HG03439 (cell line): ENCODE measurements at regions not wholly inside any gene's neighbourhood (a gene's known extent, or its start where the extent isn't known, plus 50 kb on each side); places are given as distances from the start of the nearest gene placed in this dataset.

ENCODE experiments used
- ATAC-seq: cut with Tn5 transposase; IDR thresholded peaks from one replicate; pipeline ENCODE4 v1.9.1; 2021; ENCODE audit warnings: mild to moderate bottlenecking, moderate library complexity; ENCODE audit not compliant: unreplicated experiment

DNA sequence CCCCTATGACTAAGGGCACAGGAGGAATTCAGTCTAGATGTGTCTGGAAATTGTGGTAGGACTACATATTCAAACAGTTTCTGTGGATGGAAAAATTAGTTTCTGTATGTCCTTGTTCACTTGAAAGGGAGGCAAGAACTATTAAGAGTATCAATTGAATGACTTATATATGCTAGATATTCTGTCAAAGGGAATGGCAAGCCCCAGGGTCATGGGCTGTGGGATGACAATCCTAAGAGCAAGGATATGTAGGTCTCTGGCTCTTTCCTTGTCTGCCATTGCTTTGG is 383.5 kb upstream of the B3GALT2 start:
- no peak for ATAC-seq

DNA sequence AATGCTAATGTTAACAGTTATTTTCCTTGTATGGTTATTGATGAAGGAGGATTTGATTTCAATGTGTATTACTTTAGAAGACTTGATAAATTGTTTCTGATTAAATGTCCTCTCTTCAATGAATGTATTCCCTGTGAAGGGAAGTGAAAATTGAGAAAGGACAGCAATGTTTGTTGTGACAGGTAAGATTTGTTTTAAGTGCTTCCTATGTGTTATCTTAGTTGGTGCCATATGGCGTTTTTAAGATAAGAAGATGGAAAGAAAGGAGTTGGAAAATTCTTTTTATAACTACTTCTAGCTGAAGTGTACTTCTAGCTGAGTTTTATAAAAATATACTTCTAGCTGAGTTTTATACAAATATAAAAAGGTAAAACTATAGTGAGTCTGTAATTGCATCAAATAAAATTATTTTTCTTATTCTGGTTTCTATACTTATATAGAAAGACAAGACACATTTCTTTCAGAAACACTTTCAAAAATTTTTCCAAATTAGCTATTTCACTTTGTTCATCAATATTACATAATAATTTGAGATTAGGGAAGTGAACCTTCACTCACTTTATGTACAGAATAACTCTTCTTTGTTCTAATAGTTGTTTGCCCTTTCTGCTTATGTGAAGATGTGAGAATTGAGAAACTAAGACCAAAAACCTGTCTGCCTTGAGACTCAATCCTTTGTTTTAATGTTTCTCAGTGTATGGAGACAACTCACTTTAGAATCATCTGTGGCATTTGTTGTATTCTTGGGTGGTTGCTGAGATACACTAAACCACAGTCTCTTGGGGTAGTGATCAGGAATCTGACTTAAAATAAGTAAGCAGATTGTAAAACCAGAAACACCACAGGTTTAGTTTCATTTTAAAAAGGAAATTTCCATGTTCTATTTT is 382.9 kb upstream of the B3GALT2 start:
- ATAC-seq: no peak

GRCh38 chr1:193568512-193568911 is 382.1 kb upstream of the B3GALT2 start:
- no peak for ATAC-seq

DNA sequence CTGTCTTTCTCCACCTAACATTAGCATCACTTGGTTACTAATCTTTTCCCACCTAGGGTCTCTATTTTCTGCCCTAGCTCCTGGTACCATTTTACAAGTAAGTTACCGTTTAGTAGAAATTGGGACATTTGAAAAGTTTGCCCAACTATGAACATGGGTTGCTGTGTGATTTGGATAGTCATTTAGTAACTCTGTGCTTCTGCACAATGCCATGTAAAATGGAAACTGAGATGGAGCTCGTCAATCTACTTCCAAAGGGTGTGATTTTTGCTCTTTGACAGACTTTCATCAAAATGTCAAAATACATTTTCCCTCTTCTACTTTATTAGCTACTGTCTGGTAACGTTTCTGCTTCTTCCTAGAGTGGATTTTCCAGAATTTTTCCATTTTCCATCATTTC is 381.5 kb upstream of the B3GALT2 start:
- ATAC-seq: no peak

- ATAC-seq: no peak
Measured at GRCh38 chr1:193566735-193567134, 380.3 kb upstream of the B3GALT2 start.

DNA sequence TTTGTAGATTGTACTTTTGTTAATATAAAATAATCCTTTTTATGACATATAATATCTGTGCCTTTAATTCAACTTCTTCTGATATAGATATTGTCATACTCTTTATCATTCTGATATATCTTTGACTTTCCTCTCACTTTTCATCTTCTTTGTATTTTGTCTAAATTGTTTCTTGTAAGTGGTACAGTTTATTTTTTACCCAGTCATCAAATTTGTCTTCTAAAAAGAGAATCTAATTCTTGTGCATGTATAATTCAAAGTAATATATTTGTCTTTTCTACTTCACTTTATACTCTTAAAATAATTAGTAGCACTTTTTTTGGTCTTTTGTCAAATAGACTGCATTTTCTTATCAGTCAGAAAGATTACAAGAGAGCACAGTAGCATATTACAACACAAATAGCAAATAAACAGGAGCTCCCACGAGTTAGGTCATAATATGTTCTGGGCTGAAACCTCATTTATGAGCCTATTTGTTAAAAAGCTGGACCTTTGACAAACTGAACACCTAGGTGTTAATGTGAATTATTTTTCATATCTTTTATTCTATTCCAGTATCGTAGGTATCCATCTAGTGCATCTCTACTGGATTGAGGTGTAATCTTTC is 379.7 kb upstream of the B3GALT2 start:
- ATAC-seq: no peak

- no peak for ATAC-seq
Measured at GRCh38 chr1:193562121-193562520, 375.7 kb upstream of the B3GALT2 start.

DNA sequence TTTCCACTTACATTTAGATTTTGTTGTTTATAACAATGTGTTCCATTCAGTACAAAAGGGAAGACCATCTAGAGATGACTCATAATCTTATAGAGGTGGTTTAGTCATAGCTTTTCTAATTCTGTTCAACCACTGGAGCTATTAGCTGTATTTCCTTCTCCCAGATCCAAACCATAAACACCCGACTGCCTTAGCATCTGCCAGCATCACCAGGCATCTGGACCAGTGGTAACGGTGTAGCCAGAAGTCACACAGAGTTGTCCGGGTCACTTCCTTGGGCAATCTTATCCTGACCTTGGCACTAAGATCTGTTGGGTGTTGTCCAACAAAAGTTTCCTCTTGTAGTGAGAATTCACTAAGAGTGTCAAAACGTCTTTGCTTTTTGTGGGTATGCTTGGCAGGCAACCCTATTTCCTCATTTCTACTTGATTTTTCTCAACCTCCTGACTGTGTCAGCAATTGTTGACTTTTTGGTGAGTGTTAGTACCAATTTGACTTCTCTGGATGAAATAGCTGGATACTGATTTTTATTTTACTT is 372.1 kb upstream of the B3GALT2 start:
- ATAC-seq: no peak

- no peak for ATAC-seq
Measured at GRCh38 chr1:193555662-193556441, 369.4 kb upstream of the B3GALT2 start.

DNA sequence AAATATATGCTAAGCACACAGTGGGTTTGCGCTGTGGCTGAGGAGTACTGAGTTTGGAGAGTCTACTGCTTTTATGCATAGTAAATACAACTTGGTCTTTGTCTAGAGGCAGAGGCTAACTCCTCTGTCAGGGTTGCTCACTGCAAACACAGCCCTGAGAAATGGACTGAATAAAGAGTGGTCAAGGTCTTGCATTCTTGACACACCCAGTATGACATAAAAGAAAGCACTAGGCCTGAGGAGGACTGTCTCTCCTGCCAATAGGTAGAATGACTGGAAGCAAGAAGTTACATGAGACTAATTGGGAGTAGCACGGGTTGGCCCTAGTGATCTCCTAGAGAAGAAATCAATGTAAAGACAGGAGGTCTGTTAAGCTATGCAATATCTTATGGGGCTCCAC is 367.2 kb upstream of the B3GALT2 start:
- ATAC-seq: no peak

DNA sequence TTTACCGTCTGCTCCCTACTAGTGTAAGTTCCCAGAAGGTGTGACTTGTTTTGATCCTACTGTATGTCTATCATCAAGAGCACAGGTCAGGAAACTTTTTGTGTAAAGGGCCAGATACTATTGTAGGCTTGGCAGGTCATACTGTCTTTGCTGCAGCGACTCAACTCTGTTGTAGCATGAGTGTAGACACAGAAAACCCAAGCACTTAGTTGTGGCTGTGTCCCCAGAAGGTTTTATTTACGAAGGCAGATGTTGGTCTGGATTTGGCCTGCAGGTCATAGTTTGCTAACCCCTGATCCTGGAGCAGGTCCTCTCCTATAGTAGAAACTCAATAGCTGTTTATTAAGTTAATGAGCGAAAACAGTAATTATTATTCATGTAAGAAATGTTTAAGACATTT is 365.9 kb upstream of the B3GALT2 start:
- no peak for ATAC-seq

GRCh38 chr1:193549081-193549480 is 362.7 kb upstream of the B3GALT2 start:
- no peak for ATAC-seq

DNA sequence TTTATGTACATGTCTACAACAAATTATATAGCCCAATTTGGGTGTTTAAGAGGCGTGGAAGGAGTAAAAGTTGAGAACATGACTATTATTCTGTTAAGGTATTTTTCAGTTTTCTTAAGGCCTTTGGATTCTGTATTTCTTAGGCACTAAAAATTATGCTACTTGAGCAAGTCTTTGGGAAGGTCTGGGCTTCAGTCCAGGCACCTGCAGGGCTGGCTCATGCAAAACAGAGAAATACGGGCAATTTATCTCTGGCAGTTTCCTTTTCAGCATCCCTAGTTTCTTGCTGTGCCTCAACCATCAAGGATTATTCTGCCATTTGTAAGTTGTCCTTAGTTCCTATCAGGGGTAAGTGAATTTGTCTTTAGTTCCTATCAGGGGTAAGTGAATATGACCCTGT is 358.8 kb upstream of the B3GALT2 start:
- ATAC-seq: no peak

DNA sequence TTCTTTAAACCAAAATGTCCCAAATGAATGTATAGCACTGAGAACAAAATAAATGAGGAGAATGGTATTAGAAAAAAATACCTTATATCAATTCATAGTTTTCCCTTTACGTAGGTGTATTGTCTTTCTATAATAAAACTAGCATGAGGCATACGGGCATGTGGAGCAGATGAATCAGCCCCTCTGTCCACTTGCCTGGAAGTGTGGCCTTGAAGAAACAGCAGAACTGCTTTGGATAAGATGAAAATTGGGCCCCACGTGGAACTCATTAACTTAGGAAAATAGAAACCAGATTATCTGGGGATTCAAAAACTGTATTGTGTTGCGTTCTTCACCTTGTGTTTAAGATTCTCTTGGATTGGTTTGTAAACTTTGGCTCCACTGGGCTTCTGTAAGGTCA is 356.8 kb upstream of the B3GALT2 start:
- ATAC-seq: no peak

- no peak for ATAC-seq
Measured at GRCh38 chr1:193542690-193543089, 356.3 kb upstream of the B3GALT2 start.

DNA sequence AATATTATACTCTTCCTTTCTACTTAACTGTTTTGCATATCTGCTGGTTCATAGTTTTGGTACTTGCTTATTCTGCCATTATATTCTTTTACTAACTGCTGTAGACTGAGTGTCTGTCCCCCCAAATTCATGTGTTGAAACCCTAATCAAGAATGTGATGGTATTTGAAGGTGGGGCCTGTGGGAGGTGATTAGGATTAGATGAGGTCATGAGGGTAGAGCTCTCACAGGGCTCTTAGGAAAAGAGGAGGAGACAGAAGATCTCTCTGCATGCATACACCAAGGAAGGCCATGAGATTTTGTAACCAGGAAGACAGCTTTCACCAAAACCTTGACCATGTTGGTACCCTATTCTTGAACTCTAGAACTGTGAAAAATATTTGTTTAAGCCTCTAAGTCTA is 354.1 kb upstream of the B3GALT2 start:
- ATAC-seq: peak; percentile 5

DNA sequence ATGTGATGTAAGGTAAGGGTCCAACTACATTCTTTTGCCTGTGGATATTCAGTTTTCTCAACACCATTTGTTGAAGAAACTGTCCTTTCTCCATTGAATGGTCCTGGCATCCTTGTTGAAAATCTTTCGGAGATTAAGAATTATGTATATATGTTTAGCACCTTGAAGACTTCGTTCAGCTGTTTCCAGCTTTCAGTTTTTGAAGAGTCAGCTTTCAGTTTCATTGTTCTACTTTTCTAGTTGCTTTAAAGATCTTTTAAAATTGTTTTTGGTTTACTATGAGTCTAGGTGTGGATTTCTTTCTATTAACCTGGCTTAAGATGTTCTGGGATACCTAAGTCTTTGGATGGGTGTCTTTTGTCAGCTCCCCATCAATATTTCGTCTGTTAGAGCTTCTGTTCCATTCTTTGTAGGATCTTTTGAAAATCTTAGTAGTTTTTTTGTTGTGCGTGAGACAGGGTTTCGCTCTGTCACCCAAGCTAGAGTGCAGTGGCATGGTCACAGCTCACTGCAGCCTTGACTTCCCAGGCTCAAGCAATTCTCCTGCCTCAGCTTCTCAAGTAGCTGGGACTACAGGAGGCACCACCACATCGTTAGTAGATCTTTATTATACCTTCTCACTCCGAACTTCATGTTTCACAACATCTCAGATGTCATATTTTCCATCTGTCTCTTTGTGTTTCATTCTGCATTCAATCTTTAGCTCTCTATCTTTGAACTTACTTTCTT is 353.5 kb upstream of the B3GALT2 start:
- ATAC-seq: peak; percentile 56

DNA sequence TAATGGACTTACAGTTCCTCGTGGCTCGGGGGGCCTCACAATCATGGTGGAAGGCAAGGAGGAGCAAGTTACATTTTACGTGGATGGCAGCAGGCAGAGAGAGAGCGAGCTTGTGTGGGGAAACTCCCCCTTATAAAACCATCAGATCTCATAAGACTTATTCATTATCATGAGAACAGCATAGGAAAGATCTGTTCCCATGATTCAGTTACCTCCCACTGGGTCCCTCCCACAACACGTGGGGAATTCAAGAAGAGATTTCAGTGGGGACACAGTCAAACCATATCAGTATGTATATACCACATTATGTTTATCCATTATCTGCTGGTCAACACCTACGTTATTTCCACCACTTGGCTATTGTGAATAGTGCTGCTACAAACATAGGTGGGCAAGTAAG is 352.3 kb upstream of the B3GALT2 start:
- ATAC-seq: no peak

GRCh38 chr1:193538003-193538354 is 351.6 kb upstream of the B3GALT2 start:
- peak; percentile 8 for ATAC-seq

- peak; percentile 85 for ATAC-seq
Measured at GRCh38 chr1:193537266-193538002, 351.0 kb upstream of the B3GALT2 start.
